ENCODE measurements at regions not wholly inside any gene's neighbourhood (a gene's known extent, or its start where the extent isn't known, plus 50 kb on each side); places are given as distances from the start of the nearest gene placed in this dataset.
"Not testable (repeated sequence)": the region's sequence is repeated elsewhere in the genome, so short reads cannot be mapped to it uniquely, and the experiment has no call there.

DNA sequence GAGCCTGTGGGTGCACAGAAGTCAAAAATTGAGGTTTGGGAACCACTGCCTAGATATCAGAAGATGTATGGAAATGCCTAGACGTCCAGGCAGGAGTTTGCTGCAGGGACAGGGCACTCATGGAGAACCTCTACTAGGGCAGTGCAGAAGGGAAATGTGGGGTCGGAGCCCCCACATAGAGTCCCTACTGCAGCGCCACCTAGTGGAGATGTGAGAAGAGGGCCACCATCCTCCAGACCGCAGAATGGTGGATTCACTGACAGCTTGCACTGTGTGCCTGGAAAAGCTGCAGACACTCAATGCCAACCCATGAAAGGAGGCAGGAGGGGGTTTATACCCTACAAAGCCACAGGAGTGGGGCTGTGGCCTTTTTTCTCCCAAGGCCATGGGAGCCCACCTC lies 159.0 kb upstream of the ROPN1B start:
- TF ChIP-seq POLR2AphosphoS5 (IDR thresholded peaks at IDR 0.05; ENCODE audit: insufficient read depth in 1 of 2, low read depth in 1 of 2); CTCF (IDR thresholded peaks at IDR 0.05): not testable (repeated sequence)
